Type B pancreatic cell (in vitro differentiated cells): ENCODE measurements at regions not wholly inside any gene's neighbourhood (a gene's known extent, or its start where the extent isn't known, plus 50 kb on each side); places are given as distances from the start of the nearest gene placed in this dataset.

Experiments
- DNase-seq: peaks from one replicate; pipeline ENCODE4 v3.0.0; 2021; ENCODE audit warnings: mixed read lengths; ENCODE audit not compliant: unreplicated experiment; ENCODE audit errors: extremely low spot score
- H3K27ac Mint-ChIP-seq: 2 replicates; pipeline ENCODE4 v1.8.0; 2021; ENCODE audit warnings: mild to moderate bottlenecking, mixed read lengths
- H3K27me3 Mint-ChIP-seq: 2 replicates; pipeline ENCODE4 v1.8.0; 2021; ENCODE audit warnings: mixed read lengths
- H3K36me3 Mint-ChIP-seq: 2 replicates; pipeline ENCODE4 v1.8.0; 2021; ENCODE audit warnings: mixed read lengths
- H3K4me1 Mint-ChIP-seq: one replicate; pipeline ENCODE4 v1.8.0; 2021; ENCODE audit warnings: mixed read lengths; ENCODE audit not compliant: unreplicated experiment
- H3K4me3 Mint-ChIP-seq: 2 replicates; pipeline ENCODE4 v1.8.0; 2021; ENCODE audit warnings: mild to moderate bottlenecking, mixed read lengths
- H3K9me3 Mint-ChIP-seq: 2 replicates; pipeline ENCODE4 v1.8.0; 2021; ENCODE audit warnings: mixed read lengths
- CTCF ChIP-seq: fragments of 200-600 bp; sonication (generic); conservative IDR thresholded peaks from 2 replicates; pipeline ENCODE4 v1.5.0; 2021; ENCODE audit warnings: antibody characterized with exemption, mild to moderate bottlenecking

DNA sequence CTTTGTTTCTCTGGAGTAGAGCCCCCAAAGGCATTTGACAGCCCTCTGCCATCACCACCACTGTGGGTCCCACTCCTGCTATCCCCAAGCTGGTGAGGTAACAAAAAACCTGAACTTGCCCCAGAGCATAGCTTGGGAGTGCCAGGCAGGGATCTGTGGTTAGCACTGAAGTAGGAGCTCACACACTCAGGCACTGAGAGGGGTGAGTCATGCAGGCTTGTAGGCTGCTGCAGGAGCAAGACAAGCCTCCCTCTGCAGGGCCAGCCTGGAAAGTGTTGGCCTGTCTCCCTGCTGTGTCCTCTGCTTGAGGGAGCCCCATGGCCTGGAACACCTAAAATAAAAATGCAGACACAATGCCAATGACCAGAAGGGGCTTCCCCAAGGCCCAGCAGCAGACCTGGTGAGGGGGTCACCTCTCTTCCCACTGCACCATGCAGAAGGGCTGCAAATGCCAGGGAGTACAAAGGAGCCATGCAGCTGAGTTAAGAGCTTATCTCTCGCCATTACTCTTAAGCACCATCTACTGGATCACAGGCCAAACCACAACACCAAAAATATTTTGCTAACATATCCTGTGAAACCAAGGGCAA lies 108.9 kb upstream of the POGK start:
- DNase-seq: no peak
- TF ChIP-seq CTCF: no peak
- Mint-ChIP-seq H3K9me3 (peaks cover 6% of the 10 kb centered on the region), H3K27me3 (no peaks in the 10 kb centered on the region), H3K4me1 (no peaks in the 10 kb centered on the region), H3K4me3 (no peak overlapping the region), H3K36me3 (no peaks in the 10 kb centered on the region), H3K27ac (no peak overlapping the region)

DNA sequence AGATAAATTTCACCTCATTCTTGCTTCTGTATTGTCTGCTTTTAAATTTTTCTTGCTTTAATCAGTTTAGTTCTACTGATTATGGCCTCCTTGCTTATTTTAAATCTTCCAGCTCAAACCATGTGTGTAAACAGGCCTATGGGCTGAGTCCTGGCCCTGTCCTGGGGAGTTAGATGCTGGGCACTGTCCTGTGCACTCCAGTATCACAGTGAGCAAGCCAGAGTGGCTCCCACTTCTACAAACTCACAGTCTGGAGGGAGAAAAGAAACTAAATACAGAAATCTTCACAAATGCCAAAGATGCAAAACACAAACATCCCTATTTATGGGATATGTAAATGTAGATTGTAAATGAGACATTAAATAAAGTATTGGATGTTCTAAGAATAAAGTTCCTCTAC lies 101.1 kb upstream of the POGK start:
- H3K27me3 Mint-ChIP-seq: no peaks in the 10 kb centered on the region
- H3K27ac Mint-ChIP-seq: no peak overlapping the region
- no peaks in the 10 kb centered on the region for H3K36me3 Mint-ChIP-seq
- no peak for TF ChIP-seq CTCF
- H3K4me1 Mint-ChIP-seq: no peaks in the 10 kb centered on the region
- H3K4me3 Mint-ChIP-seq: no peak overlapping the region
- no peaks in the 10 kb centered on the region for H3K9me3 Mint-ChIP-seq
- no peak for DNase-seq

- Mint-ChIP-seq H3K36me3 (no peaks in the 10 kb centered on the region), H3K27me3 (peaks cover 3% of the 10 kb centered on the region), H3K4me1 (no peaks in the 10 kb centered on the region), H3K27ac (no peak overlapping the region), H3K9me3 (no peaks in the 10 kb centered on the region), H3K4me3 (no peak overlapping the region)
- DNase-seq: no peak
- TF ChIP-seq CTCF: no peak
Observed at GRCh38 chr1:166738873-166739272, 100.4 kb upstream of the POGK start.

- no peaks in the 10 kb centered on the region for H3K36me3 Mint-ChIP-seq
- H3K4me1 Mint-ChIP-seq: no peaks in the 10 kb centered on the region
- TF ChIP-seq CTCF: no peak
- no peaks in the 10 kb centered on the region for H3K9me3 Mint-ChIP-seq
- DNase-seq: no peak
- H3K4me3 Mint-ChIP-seq: no peak overlapping the region
- H3K27me3 Mint-ChIP-seq: peaks cover 4% of the 10 kb centered on the region
- H3K27ac Mint-ChIP-seq: no peak overlapping the region
Observed at GRCh38 chr1:166740668-166741276, 98.5 kb upstream of the POGK start.

- no peaks in the 10 kb centered on the region for H3K9me3 Mint-ChIP-seq
- H3K4me1 Mint-ChIP-seq: no peaks in the 10 kb centered on the region
- DNase-seq: no peak
- H3K27ac Mint-ChIP-seq: no peak overlapping the region
- no peaks in the 10 kb centered on the region for H3K27me3 Mint-ChIP-seq
- no peak for TF ChIP-seq CTCF
- no peaks in the 10 kb centered on the region for H3K36me3 Mint-ChIP-seq
- no peak overlapping the region for H3K4me3 Mint-ChIP-seq
Observed at GRCh38 chr1:166763318-166763717, 76.0 kb upstream of the POGK start.
